ENCODE measurements at regions not wholly inside any gene's neighbourhood (a gene's known extent, or its start where the extent isn't known, plus 50 kb on each side); places are given as distances from the start of the nearest gene placed in this dataset.
"Not testable (repeated sequence)": the region's sequence is repeated elsewhere in the genome, so short reads cannot be mapped to it uniquely, and the experiment has no call there.

- not testable (repeated sequence) for TF ChIP-seq CTCF, POLR2A (IDR thresholded peaks at IDR 0.05)
Measured at GRCh38 chr15:70373439-70373838, 275.7 kb upstream of the TLE3 start.
